Motor neuron (in vitro differentiated cells): ENCODE measurements at regions not wholly inside any gene's neighbourhood (a gene's known extent, or its start where the extent isn't known, plus 50 kb on each side); places are given as distances from the start of the nearest gene placed in this dataset.
"Not testable (repeated sequence)": the region's sequence is repeated elsewhere in the genome, so short reads cannot be mapped to it uniquely, and the experiment has no call there.

Experiments used
- ATAC-seq, 8 experiments: fragments of 200-7000 bp; cut with Tn5 transposase; replicated peaks in 6 of 8; 2 replicates each; pipeline ENCODE4 v1.8.0; 2021; ENCODE audit warnings: mild to moderate bottlenecking in 8 of 8, moderate library complexity in 8 of 8
- H3K27ac ChIP-seq, 2 donors: fragments of 250-450 bp; sonication (Bioruptor Pico); 2 replicates each; pipeline ENCODE4 v1.9.0; 2021; ENCODE audit warnings: antibody characterized with exemption in 2 of 2, mild to moderate bottlenecking in 2 of 2, moderate library complexity in 1 of 2
- H3K4me1 ChIP-seq, 2 donors: fragments of 250-450 bp; sonication (Bioruptor Pico); replicated peaks in 1 of 2; 2 replicates each; pipeline ENCODE4 v1.6.1; 2021; ENCODE audit warnings: antibody characterized with exemption in 2 of 2, mild to moderate bottlenecking in 2 of 2, moderate library complexity in 1 of 2
- H3K4me3 ChIP-seq, 5 donors: fragments of 250-450 bp; sonication (Bioruptor Pico); 2 replicates each; pipeline ENCODE4 v1.9.0; 2021; ENCODE audit warnings: antibody characterized with exemption in 5 of 5, mild to moderate bottlenecking in 5 of 5, moderate library complexity in 4 of 5
- WGBS, 10 experiments: fragments of 450-650 bp; shearing (Covaris generic); methylation state at CpG; one replicate each; pipeline ENCODE4 v1.0.0; 2022; 5-methylcytosine and 5-hydroxymethylcytosine counted together
- in situ Hi-C, 9 experiments: fragments of 400-800 bp; cut with MboI; loops; one replicate each; pipeline ENCODE4 v1.15.0; 2021; ENCODE audit warnings: low sequenced_read_pairs in 9 of 9, low pct_unique_long_range_greater_than_20kb in 2 of 9; ENCODE audit not compliant: unreplicated experiment in 9 of 9

- peak in 2 of 8 experiments; percentile 95 to 99 for ATAC-seq
- WGBS, 10 experiments: 0 to 82% (median 71%) methylated on average over 1 to 6 of the region's 6 CpGs; no CpG with 5 or more reads in 1 of the 10 experiments
- in situ Hi-C loops: no loop called here
- H3K4me1 ChIP-seq: no peaks in the 10 kb centered on the region
- H3K27ac ChIP-seq: no peak overlapping the region
- no peak overlapping the region for H3K4me3 ChIP-seq
Measured at GRCh38 chr5:44574678-44575077, 185.5 kb upstream of the FGF10 start.

GRCh38 chr5:44568519-44568918 is 179.3 kb upstream of the FGF10 start:
- Histone ChIP-seq H3K4me1 (no peaks in the 10 kb centered on the region), H3K27ac (no peak overlapping the region), H3K4me3 (no peak overlapping the region)
- no peak for ATAC-seq
- in situ Hi-C loops: no loop called here
- 0 to 100% (median 100%) methylated on average over 1 of the region's 1 CpG; no CpG with 5 or more reads in 3 of the 10 experiments for WGBS, 10 experiments

GRCh38 chr5:44565902-44566301 is 176.7 kb upstream of the FGF10 start:
- peak in 1 of 8 experiments; percentile 61 for ATAC-seq
- 0 to 100% (median 83%) methylated on average over 1 to 2 of the region's 2 CpGs; no CpG with 5 or more reads in 5 of the 10 experiments for WGBS, 10 experiments
- in situ Hi-C loops: no loop called here
- H3K4me3 ChIP-seq: no peak overlapping the region
- no peaks in the 10 kb centered on the region for H3K4me1 ChIP-seq
- H3K27ac ChIP-seq: no peak overlapping the region

DNA sequence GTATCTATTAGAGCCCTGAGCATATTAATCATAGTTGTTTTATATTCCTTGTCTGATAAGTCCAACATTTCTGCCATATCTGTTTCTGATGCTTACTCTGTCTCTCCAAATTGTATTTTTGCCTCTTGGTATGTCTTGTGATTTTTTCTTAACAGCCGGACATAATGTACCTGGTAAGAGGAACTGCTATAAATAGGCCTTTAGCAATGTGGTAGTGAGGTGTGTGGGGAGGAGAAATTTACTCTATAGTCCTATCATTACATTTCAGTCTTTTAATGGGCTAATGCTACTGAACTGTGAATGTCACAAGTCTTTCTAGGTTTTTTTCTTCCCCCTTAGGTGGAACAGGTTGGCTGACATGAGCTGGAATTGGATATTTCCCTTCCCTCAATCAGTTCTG is 176.1 kb upstream of the FGF10 start:
- ATAC-seq: no peak
- in situ Hi-C loops: no loop called here
- no peaks in the 10 kb centered on the region for H3K4me1 ChIP-seq
- no peak overlapping the region for H3K27ac ChIP-seq
- H3K4me3 ChIP-seq: no peak overlapping the region
- WGBS, 10 experiments: 20 to 100% (median 88%) methylated on average over 1 of the region's 1 CpG; no CpG with 5 or more reads in 3 of the 10 experiments

DNA sequence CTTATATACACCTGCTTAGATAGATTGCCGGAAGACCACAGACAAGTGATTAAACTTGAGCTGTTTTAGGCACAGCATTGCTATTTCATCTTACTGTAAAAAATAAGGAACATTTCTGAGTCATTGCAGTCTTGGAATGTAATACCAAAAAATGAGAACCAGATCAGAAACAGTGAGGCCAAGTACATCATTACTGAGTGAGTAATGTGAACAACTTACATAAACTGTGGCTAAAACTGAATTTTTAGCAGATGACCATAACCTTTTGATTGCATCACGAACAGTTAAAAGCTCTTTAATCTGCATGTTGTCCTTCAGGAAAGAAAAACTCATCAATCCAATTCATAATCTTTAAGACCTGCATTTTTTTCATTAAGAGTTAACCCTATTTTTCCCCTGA is 157.1 kb upstream of the FGF10 start:
- peak in 2 of 8 experiments; percentile 43 to 69 for ATAC-seq
- Histone ChIP-seq H3K27ac (no peak overlapping the region), H3K4me3 (no peak overlapping the region), H3K4me1 (no peaks in the 10 kb centered on the region)
- 0 to 100% (median 72%) methylated on average over 1 to 2 of the region's 2 CpGs for WGBS, 10 experiments
- in situ Hi-C loops: loop anchor here in 2 of 9 experiments (25.0 kb wide), 1 partner anchor 216 kb away; no protein-coding TSS in a partner anchor

DNA sequence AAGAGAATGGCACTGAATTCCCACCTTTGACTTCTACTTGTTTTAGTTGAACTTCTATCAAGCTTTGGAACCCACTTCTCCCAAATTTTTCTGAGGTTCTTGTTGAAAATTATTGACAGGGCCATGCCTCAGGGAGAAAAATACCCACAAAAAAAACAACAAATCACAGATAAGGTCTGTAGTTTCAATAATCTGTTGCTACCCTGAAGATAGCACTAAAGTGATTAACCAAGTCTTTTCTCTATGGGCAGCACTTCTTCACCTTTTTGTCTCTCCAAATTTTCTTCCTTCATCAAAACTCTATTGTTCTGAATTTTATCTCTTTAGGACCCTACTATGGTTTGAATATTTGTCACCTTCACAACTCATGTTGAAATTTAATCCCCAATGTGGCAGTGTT is 154.3 kb upstream of the FGF10 start:
- H3K27ac ChIP-seq: no peak overlapping the region
- ATAC-seq: no peak
- no peaks in the 10 kb centered on the region for H3K4me1 ChIP-seq
- in situ Hi-C loops: loop anchor here in 2 of 9 experiments (25.0 kb wide), 1 partner anchor 219 kb away; no protein-coding TSS in a partner anchor
- H3K4me3 ChIP-seq: no peak overlapping the region

GRCh38 chr5:44542470-44542869 is 153.2 kb upstream of the FGF10 start:
- Histone ChIP-seq H3K4me1 (no peaks in the 10 kb centered on the region), H3K4me3 (no peak overlapping the region), H3K27ac (no peak overlapping the region)
- ATAC-seq: peak in 3 of 8 experiments; percentile 32 to 55 (median 44)
- WGBS, 10 experiments: 63 to 86% (median 75%) methylated on average over 1 of the region's 1 CpG; no CpG with 5 or more reads in 6 of the 10 experiments
- in situ Hi-C loops: loop anchor here in 2 of 9 experiments (25.0 kb wide), 1 partner anchor 220 kb away; no protein-coding TSS in a partner anchor

DNA sequence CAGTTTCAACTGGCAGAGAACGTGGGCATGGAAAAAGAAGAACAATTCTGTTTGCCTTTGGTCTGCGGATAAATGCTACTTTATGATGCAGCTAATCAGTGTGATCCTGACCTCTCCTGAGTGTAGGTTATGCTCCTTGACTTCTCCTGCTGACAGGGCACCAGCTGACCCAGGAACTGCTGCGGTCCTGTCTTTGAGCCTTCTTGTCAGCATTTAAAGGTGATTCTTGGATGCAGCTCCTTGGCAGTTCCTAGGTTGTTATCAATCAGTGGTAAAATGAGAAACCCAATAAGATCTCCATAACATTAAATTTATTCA is 150.3 kb upstream of the FGF10 start:
- H3K27ac ChIP-seq: no peak overlapping the region
- in situ Hi-C loops: loop anchor here in 3 of 9 experiments (10.0 to 25.0 kb wide), 2 partner anchors 223 to 235 kb away; no protein-coding TSS in a partner anchor
- no peak overlapping the region for H3K4me3 ChIP-seq
- WGBS, 10 experiments: 10 to 100% (median 44%) methylated on average over 1 to 3 of the region's 3 CpGs; no CpG with 5 or more reads in 2 of the 10 experiments
- H3K4me1 ChIP-seq: no peaks in the 10 kb centered on the region
- no peak for ATAC-seq

DNA sequence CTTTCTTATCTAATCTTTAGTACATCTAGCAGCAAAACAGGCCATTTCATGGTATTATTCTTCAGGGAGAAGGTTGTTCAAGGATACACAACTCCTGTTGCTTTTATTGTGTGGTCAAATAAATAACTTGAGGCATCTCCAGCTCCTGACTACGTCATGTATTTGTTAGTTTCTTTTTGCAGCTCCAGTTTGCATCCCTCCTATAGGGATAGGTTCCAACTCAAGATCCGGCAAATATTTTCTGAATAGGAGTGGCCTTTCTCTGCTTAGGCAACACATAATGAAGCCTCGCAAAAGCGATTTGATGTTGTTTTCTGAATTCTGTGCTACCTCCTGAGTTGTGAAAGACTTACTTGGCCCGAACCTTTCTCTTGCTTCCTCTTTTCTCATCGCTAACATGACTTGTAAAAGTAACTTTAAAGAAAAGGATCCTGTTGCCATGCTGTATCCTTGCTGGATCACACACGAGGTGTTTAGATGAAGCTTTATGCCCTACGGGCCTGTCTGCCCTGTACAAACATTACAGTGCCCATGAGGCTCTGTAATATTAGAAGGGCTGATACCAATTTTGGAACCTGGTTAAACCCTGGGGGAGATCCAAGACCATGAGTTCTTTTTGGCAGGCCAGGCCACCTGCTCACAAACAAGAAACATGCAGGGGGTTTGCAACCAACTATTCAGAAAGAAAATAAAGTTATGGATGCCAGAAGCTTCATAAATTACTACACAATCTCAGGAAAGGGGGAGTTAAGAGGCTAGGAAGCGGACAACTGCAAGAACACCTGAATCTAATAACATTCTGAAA is 149.8 kb upstream of the FGF10 start:
- in situ Hi-C loops: loop anchor here in 3 of 9 experiments (10.0 to 25.0 kb wide), 2 partner anchors 223 to 236 kb away; no protein-coding TSS in a partner anchor
- peak in 2 of 8 experiments; percentile 81 to 85 for ATAC-seq
- Histone ChIP-seq H3K27ac (no peak overlapping the region), H3K4me3 (no peak overlapping the region), H3K4me1 (no peaks in the 10 kb centered on the region)
- WGBS, 10 experiments: 0 to 97% (median 77%) methylated on average over 1 to 9 of the region's 9 CpGs

GRCh38 chr5:44536650-44537260 is 147.5 kb upstream of the FGF10 start:
- ATAC-seq: peak in 3 of 8 experiments; percentile 41 to 65 (median 61)
- WGBS, 10 experiments: 17 to 60% (median 47%) methylated on average over 2 to 3 of the region's 3 CpGs; no CpG with 5 or more reads in 2 of the 10 experiments
- in situ Hi-C loops: loop anchor here in 3 of 9 experiments (10.0 to 25.0 kb wide), 2 partner anchors 226 to 238 kb away; no protein-coding TSS in a partner anchor

GRCh38 chr5:44535621-44536020 is 146.4 kb upstream of the FGF10 start:
- 0 to 80% (median 49%) methylated on average over 1 to 3 of the region's 3 CpGs for WGBS, 10 experiments
- H3K4me1 ChIP-seq: no peaks in the 10 kb centered on the region
- ATAC-seq: no peak
- no peak overlapping the region for H3K27ac ChIP-seq
- in situ Hi-C loops: loop anchor here in 3 of 9 experiments (10.0 to 25.0 kb wide), 2 partner anchors 227 to 239 kb away; no protein-coding TSS in a partner anchor
- H3K4me3 ChIP-seq: no peak overlapping the region

More at GRCh38 chr5:44536650-44537260, 147.5 kb upstream of the FGF10 start:
- Histone ChIP-seq H3K4me3 (no peak overlapping the region), H3K4me1 (no peaks in the 10 kb centered on the region), H3K27ac (no peak overlapping the region)

GRCh38 chr5:44532981-44533380 is 143.8 kb upstream of the FGF10 start:
- Histone ChIP-seq H3K27ac (no peak overlapping the region), H3K4me3 (no peak overlapping the region), H3K4me1 (no peaks in the 10 kb centered on the region)
- 0 to 91% (median 57%) methylated on average over 1 of the region's 1 CpG; no CpG with 5 or more reads in 1 of the 10 experiments for WGBS, 10 experiments
- in situ Hi-C loops: loop anchor here in 3 of 9 experiments (10.0 to 25.0 kb wide), 2 partner anchors 229 to 242 kb away; no protein-coding TSS in a partner anchor
- ATAC-seq: no peak

DNA sequence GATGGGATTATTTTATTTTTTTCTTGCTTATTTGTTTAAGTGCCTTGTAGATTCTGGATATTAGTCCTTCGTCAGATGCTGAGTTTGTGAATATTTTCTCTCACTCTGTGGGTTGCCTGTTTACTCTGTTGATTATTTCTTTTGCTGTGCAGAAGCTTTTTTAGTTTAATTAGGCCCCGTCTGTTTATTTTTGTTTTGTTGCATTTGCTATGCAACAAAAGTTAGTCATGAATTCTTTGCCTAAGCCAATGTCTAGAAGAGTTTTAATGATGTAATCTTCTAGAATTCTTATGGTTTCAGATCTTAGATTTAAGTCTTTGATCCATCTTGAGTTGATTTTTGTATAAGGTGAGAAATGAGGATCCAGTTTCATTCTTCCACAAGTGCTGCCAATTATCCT is 142.5 kb upstream of the FGF10 start:
- peak in 1 of 8 experiments; percentile 21 for ATAC-seq
- H3K4me1 ChIP-seq, H3K4me3 ChIP-seq, H3K27ac ChIP-seq: not testable (repeated sequence)
- in situ Hi-C loops: loop anchor here in 3 of 9 experiments (10.0 to 25.0 kb wide), 2 partner anchors 231 to 243 kb away; no protein-coding TSS in a partner anchor
- 0 to 100% (median 84%) methylated on average over 1 to 2 of the region's 2 CpGs for WGBS, 10 experiments
